Vagina (tissue), 2 donors: ENCODE measurements at regions not wholly inside any gene's neighbourhood (a gene's known extent, or its start where the extent isn't known, plus 50 kb on each side); places are given as distances from the start of the nearest gene placed in this dataset.

ENCODE experiments used
- POLR2A ChIP-seq, 2 donors: fragments of 450-650 bp; IDR thresholded peaks; one replicate each; pipeline ENCODE4 v1.6.1; 2017; ENCODE audit warnings: antibody characterized with exemption in 2 of 2, mild to moderate bottlenecking in 2 of 2, moderate library complexity in 2 of 2
- POLR2AphosphoS5 ChIP-seq, 2 donors: sonication (generic); formaldehyde crosslinking; IDR thresholded peaks; one replicate each; pipeline ENCODE4 v1.9.0; 2017; ENCODE audit warnings: antibody characterized with exemption in 2 of 2, mild to moderate bottlenecking in 2 of 2, low read depth in 1 of 2; ENCODE audit not compliant: insufficient read depth in 1 of 2
- TF ChIP-seq, protein P1 (sequence below), 3 experiments: fragments of 450-650 bp in 2 of 3; fragments of 200-600 bp in 1 of 3; sonication (generic) in 1 of 3; IDR thresholded peaks; one replicate each; pipeline ENCODE4 v1.5.1; 2017 to 2019; ENCODE audit warnings: antibody characterized with exemption in 3 of 3, mild to moderate bottlenecking in 2 of 3, moderate library complexity in 2 of 3

DNA sequence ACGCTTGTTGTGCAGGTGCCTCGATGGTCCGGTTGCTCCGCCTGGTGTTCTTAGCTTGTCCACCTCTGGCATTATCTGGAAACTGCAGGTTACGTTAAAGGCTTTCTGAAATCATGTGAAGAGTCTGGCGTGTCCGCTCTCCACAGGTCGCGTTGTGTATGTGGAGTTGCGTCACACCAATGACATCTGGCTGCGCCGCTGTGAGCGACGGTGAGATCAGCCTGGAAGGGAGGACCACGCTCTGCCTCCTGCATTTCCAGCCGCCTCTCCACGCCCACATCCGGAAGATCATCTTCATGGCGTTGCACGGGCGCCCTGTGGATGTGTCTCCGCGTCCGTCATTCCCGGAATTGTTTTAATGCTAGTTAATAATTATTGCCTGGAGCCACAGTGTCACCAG, 50.6 kb upstream of the GALNT9 start:
- TF ChIP-seq, protein P1, sequence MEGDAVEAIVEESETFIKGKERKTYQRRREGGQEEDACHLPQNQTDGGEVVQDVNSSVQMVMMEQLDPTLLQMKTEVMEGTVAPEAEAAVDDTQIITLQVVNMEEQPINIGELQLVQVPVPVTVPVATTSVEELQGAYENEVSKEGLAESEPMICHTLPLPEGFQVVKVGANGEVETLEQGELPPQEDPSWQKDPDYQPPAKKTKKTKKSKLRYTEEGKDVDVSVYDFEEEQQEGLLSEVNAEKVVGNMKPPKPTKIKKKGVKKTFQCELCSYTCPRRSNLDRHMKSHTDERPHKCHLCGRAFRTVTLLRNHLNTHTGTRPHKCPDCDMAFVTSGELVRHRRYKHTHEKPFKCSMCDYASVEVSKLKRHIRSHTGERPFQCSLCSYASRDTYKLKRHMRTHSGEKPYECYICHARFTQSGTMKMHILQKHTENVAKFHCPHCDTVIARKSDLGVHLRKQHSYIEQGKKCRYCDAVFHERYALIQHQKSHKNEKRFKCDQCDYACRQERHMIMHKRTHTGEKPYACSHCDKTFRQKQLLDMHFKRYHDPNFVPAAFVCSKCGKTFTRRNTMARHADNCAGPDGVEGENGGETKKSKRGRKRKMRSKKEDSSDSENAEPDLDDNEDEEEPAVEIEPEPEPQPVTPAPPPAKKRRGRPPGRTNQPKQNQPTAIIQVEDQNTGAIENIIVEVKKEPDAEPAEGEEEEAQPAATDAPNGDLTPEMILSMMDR (IDR thresholded peaks at IDR 0.05) = no peak
- TF ChIP-seq POLR2A (IDR thresholded peaks at IDR 0.05) (no peak), POLR2AphosphoS5 (IDR thresholded peaks at IDR 0.05; ENCODE audit: insufficient read depth in 1 of 2, low read depth in 1 of 2) (no peak)
